SW 1271 (cell line): ENCODE measurements at regions not wholly inside any gene's neighbourhood (a gene's known extent, or its start where the extent isn't known, plus 50 kb on each side); places are given as distances from the start of the nearest gene placed in this dataset.

Experiments
- DNase-seq, 2 experiments: peaks; one replicate each; lab custom pipeline; 2025; lab: John Stamatoyannopoulos, UW

GRCh38 chr10:90975096-90975495, 54.2 kb upstream of the ANKRD1 start:
- DNase-seq = no peak

GRCh38 chr10:90977162-90977854, 56.4 kb upstream of the ANKRD1 start:
- no peak for DNase-seq

GRCh38 chr10:90977855-90978486, 57.1 kb upstream of the ANKRD1 start:
- DNase-seq = no peak

- no peak for DNase-seq
Measured at GRCh38 chr10:90982406-90983008, 61.6 kb upstream of the ANKRD1 start.

GRCh38 chr10:90983914-90984549, 63.1 kb upstream of the ANKRD1 start:
- DNase-seq = no peak

- DNase-seq = no peak
Measured at GRCh38 chr10:90984898-90985297, 64.0 kb upstream of the ANKRD1 start.

GRCh38 chr10:90985321-90985933, 64.5 kb upstream of the ANKRD1 start:
- DNase-seq = no peak

- DNase-seq = no peak
Measured at GRCh38 chr10:90986136-90986760, 65.4 kb upstream of the ANKRD1 start.

GRCh38 chr10:90986870-90987269, 66.0 kb upstream of the ANKRD1 start:
- no peak for DNase-seq

GRCh38 chr10:90987383-90987782, 66.5 kb upstream of the ANKRD1 start:
- DNase-seq = no peak

- no peak for DNase-seq
Measured at GRCh38 chr10:90988024-90988423, 67.1 kb upstream of the ANKRD1 start.

GRCh38 chr10:90988802-90989201, 67.9 kb upstream of the ANKRD1 start:
- no peak for DNase-seq

- no peak for DNase-seq
Measured at GRCh38 chr10:90989378-90989777, 68.5 kb upstream of the ANKRD1 start.

GRCh38 chr10:90992462-90992861, 71.6 kb upstream of the ANKRD1 start:
- no peak for DNase-seq

GRCh38 chr10:90993340-90993739, 72.5 kb upstream of the ANKRD1 start:
- no peak for DNase-seq

- no peak for DNase-seq
Measured at GRCh38 chr10:90997670-90998069, 76.8 kb upstream of the ANKRD1 start.

GRCh38 chr10:90998733-90999511, 78.0 kb upstream of the ANKRD1 start:
- DNase-seq = no peak

- DNase-seq = no peak
Measured at GRCh38 chr10:90999512-91000172, 78.8 kb upstream of the ANKRD1 start.

- DNase-seq = no peak
Measured at GRCh38 chr10:91000470-91000869, 79.6 kb upstream of the ANKRD1 start.

- DNase-seq = no peak
Measured at GRCh38 chr10:91000985-91001384, 80.1 kb upstream of the ANKRD1 start.

- DNase-seq = no peak
Measured at GRCh38 chr10:91002656-91003055, 81.8 kb upstream of the ANKRD1 start.
